HG03378 (cell line): ENCODE measurements at regions not wholly inside any gene's neighbourhood (a gene's known extent, or its start where the extent isn't known, plus 50 kb on each side); places are given as distances from the start of the nearest gene placed in this dataset.
"Not testable (repeated sequence)": the region's sequence is repeated elsewhere in the genome, so short reads cannot be mapped to it uniquely, and the experiment has no call there.

Source experiments
- ATAC-seq: cut with Tn5 transposase; IDR thresholded peaks from one replicate; pipeline ENCODE4 v1.9.1; 2021; ENCODE audit warnings: mild to moderate bottlenecking, moderate library complexity; ENCODE audit not compliant: unreplicated experiment

DNA sequence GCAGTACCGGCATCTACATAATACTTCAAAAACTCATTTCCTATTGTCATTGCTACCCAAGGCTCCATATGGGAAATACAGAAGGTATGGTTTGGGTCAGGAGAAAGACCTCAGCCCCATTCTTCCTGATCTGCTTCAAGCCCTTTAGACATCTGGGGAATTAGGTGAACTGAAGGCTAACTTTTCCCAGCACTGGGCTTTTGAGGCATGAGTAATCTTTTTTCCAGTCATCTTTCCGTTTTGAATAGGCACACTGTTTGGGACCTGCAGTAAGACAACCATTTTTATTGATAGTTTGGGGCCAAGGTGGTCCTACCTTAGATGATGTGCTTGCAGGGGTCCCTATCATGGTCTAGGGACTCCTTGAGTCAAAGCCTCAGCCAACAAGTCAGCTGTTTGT, 198.4 kb downstream of the HAO1 start:
- no peak for ATAC-seq

DNA sequence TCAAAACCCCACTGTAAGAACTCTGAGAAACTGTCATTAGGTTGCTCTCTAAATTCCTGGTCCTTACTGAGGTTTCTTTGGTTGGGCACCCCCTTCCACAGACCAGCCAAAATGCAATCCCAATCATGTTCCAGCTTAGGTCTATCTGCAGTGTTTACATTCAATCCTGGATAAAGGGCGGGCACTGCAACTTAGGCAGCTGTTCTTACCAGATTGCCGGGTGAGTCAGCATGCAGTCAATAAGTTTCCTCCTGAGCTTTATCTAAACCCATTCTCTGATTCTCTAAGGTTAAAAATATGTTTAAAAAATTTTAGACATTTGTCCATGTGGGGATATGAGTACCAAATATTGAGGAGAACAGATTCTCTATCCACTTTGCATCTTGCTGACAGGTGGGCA, 197.8 kb downstream of the HAO1 start:
- no peak for ATAC-seq

DNA sequence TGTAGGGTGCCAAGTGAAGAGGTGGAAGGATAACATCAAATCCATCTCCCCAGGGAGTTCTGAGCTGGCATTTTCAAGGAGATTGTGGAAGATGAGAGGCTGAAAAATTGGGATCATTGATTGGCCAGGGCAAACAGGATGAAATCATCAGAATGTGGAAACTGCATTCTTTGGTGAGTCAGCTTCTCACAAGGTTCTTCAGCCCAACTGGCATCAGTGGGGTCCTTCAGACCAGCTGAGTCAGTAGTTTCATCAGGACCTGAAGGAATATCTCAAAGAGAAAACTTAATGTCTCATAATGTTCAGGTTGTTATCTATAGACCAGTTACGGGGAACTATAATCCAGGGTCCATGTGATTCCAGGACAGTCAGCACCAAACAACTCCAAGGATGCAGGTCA, 195.8 kb downstream of the HAO1 start:
- no peak for ATAC-seq

DNA sequence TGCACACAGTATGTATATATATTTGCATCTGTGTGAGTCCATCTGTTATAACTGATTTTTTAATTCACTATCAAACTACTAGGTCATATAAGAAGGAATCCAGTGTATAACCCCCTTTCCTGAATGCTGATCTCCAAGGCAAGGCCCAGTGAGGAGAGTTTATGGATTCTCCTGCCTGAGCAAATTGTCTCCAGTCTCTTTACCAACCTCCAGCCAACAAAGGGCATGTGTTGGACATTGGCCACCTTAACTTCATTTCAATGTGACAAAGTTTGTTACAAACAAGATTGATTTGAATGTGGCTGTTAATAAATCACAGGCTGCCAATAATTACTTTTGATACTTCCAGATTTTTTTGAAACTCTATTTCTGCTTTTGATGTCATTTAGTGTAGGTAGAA, 191.6 kb downstream of the HAO1 start:
- no peak for ATAC-seq

DNA sequence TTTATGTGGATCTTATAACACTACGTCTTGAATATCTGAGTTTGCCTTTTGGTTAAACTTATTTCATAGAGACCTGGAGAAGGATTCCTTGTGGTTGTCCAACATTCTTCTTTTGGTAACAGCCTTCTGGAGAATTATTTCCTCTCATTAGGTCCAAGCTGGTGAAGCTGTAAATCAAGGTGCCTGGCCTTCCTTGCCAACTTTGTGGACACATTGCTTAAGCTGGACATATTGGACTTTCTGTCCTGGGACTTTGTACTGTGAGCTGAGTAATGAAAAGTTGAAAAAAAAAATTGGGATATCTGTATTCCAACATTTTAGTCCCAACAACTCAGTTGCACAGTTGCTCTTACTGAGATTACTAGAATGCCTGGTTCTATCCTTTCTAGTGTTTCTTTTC, 186.2 kb downstream of the HAO1 start:
- no peak for ATAC-seq

DNA sequence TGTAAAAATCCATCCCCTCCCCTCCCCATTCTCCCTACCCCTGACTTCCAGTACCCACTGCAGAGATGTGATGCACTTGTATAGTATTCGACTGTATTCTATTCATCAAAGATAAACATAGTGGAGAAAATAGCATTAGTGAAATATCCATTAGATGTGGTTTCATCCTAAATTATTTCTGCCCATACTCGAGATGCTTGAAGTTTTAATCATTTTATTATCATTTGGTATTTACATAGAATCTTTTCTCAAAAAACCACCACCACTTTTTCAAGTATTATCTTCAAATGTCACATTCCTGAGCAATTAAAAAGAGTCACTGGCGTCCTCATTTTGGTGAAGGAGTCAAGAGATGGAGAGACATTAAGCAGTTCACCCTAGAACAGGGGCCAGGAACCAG, 181.9 kb downstream of the HAO1 start:
- no peak for ATAC-seq

DNA sequence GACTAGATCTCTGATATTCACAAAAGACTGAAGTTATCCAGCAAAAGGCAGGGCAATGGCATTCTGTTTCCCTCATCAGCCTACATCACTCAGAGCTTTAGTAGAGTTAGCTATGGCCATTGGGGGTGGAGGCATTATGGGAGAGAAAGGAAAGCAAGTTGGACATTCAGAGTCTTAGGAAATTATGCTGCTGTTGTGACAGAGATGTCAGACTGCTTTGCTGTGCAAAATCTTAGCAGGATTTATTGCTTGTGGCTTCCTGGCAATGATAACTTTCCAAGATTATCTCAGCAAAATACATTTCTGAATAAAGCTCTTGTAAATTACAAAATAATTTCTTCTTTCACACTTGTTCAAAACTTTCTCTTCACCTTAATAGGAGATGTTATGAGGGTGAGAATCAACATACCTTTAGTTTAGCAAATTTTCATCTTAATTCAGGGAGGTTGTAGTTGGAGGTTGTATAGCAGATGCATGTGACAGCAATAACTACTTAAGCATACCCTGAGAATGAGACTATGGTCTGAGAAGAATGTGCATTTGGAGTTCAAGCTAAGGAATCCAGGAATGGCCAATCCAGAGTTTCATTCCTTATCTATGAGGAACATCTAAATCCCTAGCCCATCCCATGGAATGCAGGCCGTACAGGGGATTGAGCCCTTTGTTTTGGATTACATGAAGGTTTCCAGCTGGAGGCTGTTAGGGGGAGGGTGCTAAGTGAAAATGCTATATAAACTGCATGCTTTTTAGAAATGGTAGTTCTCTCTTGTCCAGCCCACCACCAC, 179.8 kb downstream of the HAO1 start:
- no peak for ATAC-seq

DNA sequence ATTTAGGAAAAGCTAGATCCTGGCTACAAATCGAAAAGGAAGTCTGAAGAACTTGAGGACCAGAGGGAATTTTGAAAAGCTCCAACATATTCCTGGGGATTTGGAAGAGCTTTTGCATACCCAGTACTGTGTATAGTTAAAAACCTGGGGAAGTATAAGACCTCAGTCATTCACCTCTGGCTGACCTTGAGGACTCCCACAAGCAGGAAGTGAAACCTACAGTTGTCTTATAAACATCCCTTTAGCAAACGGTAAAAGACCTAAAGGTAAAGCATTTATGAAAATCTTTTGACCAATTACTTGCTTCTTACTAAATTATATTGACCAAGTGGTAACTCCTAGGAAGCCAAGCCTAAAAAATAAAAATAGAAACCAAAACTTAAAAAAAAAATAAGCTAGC, 175.0 kb downstream of the HAO1 start:
- peak; percentile 94 for ATAC-seq

DNA sequence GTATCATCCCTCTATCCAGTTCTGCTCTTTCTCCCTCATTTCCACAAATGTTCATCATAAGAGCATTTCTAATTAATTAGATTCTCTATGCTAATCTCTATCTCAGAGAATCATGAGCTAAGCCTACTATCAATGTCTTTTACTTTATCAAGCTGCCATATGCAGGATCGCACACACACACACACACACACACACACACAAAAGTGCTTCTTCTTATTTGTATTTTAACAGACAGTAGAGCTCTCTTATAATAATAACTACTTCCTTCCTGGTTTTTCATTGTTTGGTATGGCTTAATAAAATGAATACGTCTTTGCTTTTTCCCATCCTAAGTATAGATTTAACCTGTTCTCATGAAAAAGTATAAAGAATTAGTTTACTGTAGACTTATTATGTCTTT, 170.2 kb downstream of the HAO1 start:
- ATAC-seq: no peak

DNA sequence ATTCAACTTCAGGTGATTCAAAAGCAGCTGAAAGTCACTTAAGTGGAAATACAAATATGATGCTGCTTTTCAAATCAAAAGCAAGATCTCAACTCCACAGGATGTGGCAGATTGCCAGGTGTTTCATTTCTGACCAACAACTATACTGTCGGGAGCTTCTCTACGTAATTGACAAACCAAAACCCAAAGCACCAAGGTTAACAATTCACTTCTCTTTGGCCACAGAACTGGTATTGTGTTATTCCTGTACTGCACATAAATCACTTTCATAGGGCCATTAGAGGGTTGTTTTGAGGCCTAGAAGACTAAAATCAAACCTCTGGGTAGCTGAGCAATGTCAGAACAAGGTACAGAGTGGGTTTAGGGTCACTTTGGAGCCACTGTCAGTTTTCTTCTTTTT, 169.7 kb downstream of the HAO1 start:
- peak; percentile 99 for ATAC-seq

DNA sequence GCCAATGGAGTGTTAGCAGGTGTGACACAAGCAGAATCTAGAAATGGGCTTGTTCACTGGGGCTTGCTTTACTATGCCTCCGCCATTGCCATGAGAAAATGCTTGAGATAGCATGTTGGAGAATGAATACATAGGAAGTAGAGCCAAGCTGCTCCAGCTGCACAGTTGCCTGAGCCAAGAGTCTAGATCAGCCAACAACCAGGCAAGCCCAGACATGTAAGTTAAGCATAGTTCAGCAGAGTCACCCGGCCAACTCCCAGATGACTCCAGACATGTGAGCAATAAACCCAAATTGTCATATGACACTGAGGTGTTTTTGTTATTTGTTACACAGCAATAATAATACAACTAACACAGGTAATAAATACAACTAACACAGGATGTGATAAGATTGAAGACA, 167.9 kb downstream of the HAO1 start:
- no peak for ATAC-seq

DNA sequence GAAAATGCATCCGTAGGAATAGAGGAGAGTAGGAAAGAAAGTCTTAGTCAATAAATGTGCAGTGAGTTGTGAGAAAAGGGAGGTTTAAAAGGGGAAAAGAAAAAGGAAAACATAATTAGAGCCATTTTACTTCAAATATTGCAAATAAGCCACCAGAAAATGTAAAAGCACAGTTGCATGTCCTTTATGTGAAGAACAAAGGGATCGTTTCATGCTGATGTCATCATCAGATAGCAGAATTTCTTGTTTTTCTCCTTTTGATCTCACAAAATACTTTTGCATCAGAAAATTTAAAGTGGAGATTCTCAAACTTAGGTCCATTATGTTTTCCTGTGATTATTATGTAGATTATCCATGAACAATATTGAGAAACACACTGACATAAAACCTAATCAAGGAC, 166.7 kb downstream of the HAO1 start:
- ATAC-seq: no peak

DNA sequence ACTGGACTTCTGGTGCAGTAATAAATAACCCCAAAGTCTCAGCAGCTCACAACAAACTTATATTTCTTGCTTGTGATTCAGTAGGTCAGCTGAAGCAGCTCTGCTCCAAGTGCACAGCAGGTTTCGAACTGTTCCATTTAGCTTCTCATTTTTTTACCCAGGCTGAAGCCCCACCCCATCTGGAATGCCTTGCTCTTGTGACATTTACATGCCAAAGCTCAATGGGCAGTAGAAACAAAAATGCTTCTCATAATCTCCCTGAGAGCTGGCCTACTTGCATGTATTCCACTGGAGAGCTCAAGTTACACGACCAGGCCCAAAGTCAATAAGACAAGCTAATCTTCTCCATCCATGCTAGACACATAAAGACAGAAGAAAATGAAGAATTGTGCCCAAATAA, 165.2 kb downstream of the HAO1 start:
- no peak for ATAC-seq

DNA sequence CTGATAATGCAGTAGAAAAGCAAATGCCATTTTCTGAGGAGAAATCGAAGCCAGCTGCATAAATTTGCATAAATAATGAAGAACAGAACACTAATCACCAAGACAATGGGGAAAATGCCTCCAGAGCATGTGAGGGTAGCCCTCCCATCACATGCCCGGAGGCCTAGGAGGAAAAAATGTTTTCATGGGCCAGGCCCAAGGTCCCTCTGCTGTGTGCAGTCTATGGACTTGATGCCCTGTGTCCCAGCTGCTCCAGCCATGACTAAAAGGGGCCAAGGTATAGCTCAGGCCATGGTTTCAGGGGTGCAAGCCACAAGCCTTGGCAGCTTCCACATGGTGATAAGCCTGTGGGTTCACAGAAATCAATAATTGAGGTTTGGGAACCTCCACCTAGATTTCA, 164.1 kb downstream of the HAO1 start:
- no peak for ATAC-seq

DNA sequence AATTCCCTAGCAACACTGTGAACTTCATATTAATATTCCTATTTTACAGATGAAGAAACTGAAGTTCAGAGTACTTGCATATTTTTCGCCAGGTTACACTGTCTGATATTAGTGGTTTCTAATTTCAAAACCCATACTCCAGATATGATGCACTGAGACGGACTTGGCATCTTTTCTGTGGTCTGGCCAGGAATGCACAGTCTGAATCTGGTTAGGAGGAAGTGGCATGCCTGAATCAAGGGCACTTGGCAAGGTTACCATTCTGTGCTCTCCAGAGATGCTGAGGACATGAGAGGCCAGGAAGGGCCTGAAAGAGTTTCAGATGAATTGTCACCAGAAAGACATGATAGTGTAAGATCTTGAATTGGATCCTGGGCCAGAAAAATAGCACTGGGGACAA, 150.1 kb downstream of the HAO1 start:
- ATAC-seq: no peak

DNA sequence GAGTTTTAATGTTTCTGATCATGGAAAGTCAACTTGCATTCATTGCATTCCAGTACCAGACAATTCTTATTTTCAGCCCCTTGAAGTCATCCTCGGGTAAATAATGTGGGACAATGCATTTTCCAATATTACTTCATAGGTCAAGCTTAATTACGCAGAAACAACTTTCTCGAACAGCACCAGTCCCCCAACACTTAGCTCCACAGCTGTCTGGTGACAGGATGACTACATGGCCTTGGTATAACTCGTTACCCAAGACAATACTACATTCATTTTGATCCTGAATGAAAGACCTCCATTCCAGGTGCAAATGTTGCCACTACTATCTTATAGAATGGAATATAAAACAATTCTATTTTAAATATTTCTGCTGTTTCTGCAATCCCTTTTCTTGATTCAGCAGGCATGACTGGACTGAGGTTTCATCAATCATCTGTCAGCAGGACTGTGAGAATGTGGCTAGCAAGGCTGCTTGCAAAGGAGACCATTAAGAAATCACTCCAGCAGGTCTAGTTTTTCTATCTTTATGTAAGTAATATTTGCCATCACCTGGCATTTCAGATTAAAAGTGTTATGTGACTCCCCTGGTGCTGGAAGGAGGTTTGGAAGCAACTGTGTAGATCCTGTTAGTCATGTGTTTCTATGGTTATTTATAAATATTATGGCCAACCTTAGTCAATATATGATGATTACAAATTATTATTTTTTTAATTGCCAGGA, 147.9 kb downstream of the HAO1 start:
- ATAC-seq: no peak

DNA sequence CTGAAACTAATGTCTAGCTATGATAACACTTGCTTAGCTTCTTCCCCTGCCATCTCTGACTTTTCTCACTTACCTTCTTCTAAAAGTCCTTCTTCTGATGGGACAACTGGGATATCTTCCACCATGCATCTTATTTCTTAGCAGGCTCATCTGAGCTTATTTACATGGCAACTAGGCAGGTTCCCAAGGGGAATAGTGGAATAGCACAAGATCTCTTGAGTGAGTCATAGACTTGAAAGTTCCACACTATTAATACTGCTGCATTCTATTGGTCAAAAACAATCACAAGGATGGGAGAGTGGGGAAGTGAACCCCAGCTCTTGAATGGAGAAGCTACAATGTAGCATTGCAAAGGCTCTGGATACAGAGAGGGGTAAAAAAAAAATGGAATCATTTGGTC, 142.1 kb downstream of the HAO1 start:
- no peak for ATAC-seq

DNA sequence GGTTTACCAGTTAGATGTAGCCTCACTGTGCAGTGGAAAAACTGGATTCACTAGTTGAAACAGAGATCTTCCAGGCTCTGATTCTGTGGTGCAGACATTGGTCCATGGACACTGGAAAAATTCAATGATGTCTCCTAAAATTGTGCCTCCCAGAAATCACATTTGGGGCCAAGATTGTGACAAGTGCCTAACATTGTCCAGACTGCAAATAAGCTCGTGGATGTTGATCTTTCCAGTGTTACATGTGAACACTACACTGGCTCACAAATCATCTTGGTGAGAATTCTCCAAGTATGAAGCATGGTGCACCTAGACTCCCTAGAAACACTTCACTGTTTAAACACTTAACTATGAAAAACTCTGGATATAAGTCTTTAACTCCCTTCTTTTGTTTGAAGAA, 140.4 kb downstream of the HAO1 start:
- no peak for ATAC-seq

DNA sequence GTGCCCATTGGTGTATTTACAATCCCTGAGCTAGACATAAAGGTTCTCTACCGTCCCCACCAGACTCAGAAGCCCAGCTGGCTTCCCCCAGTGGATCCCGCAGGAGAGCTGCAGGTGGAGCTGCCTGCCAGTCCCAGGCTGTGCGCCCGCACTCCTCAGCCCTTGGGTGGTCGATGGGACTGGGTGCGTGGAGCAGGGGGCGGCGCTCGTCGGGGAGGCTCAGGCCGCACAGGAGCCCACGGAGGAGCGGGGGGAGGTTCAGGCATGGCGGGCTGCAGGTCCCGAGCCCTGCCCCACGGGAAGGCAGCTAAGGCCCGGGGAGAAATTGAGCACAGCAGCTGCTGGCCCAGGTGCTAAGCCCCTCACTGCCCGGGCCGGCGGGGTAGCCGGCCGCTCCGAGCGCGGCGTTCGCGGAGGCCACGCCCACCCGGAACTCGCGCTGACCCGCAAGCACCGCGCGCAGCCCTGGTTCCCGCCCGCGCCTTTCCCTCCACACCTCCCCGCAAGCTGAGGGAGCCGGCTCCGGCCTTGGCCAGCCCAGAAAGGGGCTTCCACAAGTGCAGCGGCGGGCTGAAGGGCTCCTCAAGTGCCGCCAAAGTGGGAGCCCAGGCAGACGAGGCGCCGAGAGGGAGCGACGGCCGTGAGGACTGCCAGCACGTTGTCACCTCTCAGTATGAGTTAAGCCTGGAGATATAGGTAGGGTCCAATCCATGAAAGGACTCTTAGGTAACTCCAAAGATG, 136.7 kb downstream of the HAO1 start:
- ATAC-seq: not testable (repeated sequence)

DNA sequence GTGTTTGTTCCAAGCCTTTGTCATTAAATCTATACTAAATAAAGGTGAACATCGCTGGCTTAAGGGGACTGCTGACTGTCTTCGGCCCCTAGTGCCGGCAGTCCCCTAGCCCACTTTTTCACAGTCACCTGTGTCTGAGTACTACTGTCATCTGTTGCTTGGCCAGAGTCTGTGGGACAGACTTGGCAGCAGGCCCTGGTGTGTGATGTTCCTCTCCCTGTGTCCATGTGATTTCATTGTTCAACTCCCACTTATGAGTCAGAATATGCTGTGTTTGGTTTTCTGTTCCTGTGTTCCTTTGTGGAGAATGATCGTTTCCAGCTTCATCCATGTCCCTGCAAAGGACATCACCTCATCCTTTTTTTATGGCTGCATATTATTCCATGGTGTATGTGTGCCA, 133.4 kb downstream of the HAO1 start:
- no peak for ATAC-seq

DNA sequence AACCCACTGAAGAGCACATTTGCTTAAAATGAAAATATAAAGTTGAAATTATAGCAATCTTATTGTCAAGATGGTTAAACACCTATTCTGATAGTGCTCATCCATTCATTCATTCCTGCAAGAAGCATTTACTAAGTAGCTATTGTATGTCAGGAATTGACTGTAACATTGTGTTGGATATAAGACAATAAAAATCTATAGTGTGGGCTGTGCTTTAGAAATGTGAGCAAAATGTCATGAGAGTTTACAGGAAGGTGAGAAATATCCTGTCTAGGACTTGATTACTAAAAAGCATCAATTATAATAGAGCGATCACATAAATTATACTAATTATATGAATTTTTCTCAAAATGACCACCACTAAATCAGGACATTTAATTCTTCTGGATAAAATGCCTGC, 123.0 kb downstream of the HAO1 start:
- no peak for ATAC-seq

DNA sequence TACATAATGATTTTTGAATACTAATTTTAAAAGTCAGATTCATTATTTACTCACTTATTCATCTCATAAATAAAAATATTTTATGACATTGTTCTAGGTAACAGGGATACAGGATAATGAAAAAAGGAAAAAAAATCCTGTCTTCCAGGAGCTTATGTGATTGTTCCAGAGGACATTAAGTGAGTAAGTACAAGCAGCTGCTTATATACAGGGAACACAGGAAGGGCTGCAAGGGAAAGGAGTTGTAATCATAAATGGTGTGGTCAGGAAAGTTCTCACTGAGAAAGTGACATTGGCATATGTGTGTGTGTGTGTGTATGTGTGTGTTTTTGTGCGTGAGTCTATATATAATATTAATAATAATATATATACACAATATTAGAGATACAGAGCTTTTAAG, 121.8 kb downstream of the HAO1 start:
- no peak for ATAC-seq
